HL-60/S4 treated with phorbol 12-myristate 13-acetate at 8.2 ng/mL for 4 days and 3 days (cell line): ENCODE measurements at regions not wholly inside any gene's neighbourhood (a gene's known extent, or its start where the extent isn't known, plus 50 kb on each side); places are given as distances from the start of the nearest gene placed in this dataset.

ENCODE experiments used
- in situ Hi-C: fragments of 300-500 bp; cut with MboI; formaldehyde crosslinking; loops from 2 replicates; pipeline ENCODE4 v1.15.0; 2022; ENCODE audit warnings: low sequenced_read_pairs

GRCh38 chr2:173629076-173629475, 274.4 kb downstream of the CDCA7 start:
- in situ Hi-C loops = no loop called here

DNA sequence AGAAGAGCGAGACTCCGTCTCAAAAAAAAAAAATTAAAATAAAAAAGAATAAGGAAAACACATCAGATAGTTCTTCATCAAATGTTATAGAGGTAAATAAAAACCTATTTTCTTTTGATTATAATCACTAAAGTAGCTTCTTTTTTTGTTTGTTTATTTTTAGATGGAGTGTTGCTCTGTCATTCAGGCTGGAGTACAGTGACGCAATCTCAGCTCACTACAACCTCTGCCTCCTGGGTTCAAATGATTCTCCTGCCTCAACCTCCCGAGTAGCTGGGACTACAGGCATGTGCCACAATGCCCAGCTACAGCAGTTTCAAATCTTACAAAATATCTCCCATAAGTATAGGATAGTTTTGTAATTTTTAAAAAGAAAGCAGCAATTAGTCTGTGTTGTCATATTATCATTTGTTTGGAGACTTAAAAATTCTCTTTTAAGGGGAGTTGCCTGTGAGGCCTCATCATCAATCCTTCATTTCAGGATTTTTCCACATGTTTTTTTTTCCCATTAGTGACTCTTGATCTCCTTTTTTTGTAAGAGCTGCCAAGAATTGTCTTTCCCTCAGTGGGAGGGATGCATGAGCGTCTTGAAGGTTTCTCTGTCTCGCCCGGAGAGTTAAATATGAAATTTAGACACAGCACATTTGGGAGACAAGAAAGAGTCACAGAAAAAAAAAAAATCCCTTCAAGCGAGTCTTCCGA, 275.9 kb downstream of the CDCA7 start:
- in situ Hi-C loops = no loop called here

GRCh38 chr2:173631127-173631460, 276.4 kb downstream of the CDCA7 start:
- in situ Hi-C loops = no loop called here

- in situ Hi-C loops = no loop called here
Measured at GRCh38 chr2:173644146-173644545, 289.5 kb downstream of the CDCA7 start.

GRCh38 chr2:173647681-173648311, 293.1 kb downstream of the CDCA7 start:
- in situ Hi-C loops = no loop called here

- in situ Hi-C loops = no loop called here
Measured at GRCh38 chr2:173648816-173649215, 294.1 kb downstream of the CDCA7 start.

GRCh38 chr2:173649527-173650219, 295.0 kb downstream of the CDCA7 start:
- in situ Hi-C loops = no loop called here

GRCh38 chr2:173651891-173652290, 297.2 kb downstream of the CDCA7 start:
- in situ Hi-C loops = no loop called here

GRCh38 chr2:173652311-173652710, 297.6 kb downstream of the CDCA7 start:
- in situ Hi-C loops = no loop called here

- in situ Hi-C loops = no loop called here
Measured at GRCh38 chr2:173652767-173653431, 298.2 kb downstream of the CDCA7 start.

DNA sequence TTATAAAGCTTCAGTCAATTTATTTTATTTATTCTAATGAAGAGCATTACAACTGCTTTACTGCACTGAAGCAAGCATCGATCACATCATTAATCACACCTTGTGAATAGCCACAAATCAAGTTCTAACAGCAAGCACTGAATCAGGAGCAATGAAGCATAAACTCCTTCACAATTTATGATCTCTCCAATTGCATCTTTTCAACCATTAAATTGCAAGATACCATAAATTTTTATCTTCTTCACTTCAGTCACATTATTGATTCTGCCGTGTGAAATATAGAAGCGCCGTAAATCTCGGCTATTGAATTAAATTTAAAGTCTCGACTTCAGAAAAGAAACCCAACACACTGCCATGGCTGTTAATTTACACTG, 298.7 kb downstream of the CDCA7 start:
- in situ Hi-C loops = no loop called here

- in situ Hi-C loops = no loop called here
Measured at GRCh38 chr2:173654161-173654895, 299.7 kb downstream of the CDCA7 start.

GRCh38 chr2:173654896-173655265, 300.2 kb downstream of the CDCA7 start:
- in situ Hi-C loops = no loop called here

- in situ Hi-C loops = no loop called here
Measured at GRCh38 chr2:173656086-173656485, 301.4 kb downstream of the CDCA7 start.

DNA sequence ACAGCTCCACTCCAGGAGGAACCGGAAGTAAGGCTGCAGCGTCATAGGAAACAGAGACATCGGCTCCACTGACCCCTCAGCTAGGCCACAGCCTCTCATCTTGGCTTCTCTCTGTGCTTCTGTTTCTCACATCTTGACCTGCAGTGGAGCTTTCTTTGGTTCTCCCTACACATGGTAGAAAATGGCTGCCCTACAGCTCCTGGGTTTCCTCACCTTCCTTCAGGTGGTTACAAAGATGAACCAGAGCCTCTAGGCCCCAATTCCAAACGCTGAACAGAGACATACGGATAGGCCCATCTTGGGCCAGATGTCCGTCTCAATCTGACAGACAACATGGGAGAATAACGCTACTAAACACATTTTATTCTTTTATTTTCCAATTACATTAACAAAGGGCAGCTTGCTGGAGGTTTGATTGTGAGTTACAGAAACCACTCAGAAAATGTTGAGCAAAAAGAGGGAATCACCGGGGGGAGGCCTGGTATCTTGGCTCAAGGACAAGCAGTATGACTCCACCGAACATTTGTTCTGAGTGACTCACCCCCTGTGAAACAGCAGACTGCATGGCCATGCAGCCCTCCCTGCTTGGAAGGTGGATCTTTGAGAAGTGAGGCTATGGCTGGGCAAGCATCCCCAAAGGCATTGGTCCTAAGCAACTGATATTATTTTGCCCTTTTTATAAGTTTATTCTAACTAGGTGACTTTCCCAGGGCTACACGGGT, 303.5 kb downstream of the CDCA7 start:
- in situ Hi-C loops = no loop called here

DNA sequence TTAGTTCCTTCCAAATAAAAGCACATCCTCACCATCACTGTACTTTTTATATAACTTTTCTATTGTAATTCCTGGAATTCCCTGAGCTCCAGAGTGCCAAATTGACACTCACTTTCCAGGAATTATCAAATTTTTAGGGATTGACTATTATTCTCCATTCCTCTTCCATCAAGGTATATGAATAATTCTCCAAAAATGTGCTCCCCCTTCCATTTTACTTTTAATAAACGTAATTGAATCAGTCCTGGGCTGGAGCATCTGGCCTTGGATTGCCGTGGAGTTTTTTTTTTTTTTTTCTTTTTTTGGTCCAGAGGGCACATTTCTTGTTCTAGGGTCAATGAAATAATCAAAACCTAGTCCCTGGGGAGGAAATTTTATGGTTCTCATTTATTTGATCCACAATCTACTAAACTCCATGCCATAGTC, 304.3 kb downstream of the CDCA7 start:
- in situ Hi-C loops = no loop called here

DNA sequence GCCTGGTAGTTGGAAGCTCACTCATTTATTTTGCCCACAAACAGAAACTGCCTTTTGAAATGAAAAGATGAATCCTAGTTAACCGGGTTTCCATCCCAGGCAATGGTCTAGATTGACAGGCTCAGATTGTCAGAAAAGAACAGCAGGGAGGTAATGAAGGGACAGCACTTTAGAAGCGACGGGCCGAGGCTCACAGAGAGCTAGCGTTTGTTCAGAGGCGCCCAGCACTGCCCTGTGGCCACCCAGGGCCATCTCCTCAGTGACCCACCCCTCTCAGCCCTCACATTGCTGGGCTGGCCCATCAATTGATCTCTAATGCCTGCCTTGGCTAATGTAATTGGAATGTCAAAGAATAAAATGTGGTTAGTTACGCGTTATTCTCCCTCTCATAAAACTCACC, 304.8 kb downstream of the CDCA7 start:
- in situ Hi-C loops = no loop called here

DNA sequence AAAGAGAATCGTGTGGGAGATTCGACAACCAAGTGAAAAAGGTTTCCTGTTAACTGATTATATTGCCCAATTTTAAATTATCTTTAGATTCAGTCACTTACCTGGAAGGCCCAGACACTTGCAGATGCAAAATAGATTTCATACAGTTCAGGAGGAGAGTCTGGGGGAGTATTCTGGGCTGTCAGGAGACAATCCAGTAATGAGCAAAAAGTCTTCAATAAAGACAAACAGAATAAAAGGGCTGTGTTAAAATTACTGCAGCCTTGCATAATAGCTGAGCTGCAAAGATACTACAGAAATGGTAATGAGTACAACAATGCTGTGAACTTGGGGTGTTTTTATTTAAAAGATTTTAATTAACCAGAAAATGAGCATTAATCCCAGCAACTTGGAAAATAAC, 303.6 kb downstream of the SP3 start:
- in situ Hi-C loops = no loop called here

DNA sequence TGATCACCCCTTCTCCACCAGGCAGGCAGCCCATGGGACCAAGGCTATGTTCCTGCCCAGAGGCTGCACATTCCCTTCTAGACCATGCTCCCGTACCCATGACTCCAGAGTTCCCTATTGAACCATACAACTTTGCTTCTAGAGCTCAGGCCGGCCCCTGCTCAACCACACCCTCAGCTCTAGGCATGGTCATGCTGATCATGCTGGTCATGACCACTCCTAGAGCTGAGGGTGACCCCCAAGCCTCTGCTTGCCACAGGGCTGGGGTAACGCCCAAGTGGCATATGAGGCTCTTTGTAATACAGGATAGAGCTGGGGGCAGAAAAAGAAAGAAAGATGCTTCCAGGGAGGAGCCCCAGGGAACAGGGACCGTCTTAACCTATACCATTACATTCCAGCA, 301.8 kb downstream of the SP3 start:
- in situ Hi-C loops = no loop called here

- in situ Hi-C loops = no loop called here
Measured at GRCh38 chr2:173663835-173664512, 301.2 kb downstream of the SP3 start.
